ENCODE measurements at regions not wholly inside any gene's neighbourhood (a gene's known extent, or its start where the extent isn't known, plus 50 kb on each side); places are given as distances from the start of the nearest gene placed in this dataset.

GRCh38 chr1:218772575-218772974 is 401.1 kb upstream of the LYPLAL1 start:
- in situ Hi-C loops (cut with HindIII; ENCODE audit: low pct_unique_long_range_greater_than_20kb, low sequenced_read_pairs), result no loop called here
- no peak for DNase-seq (ENCODE audit: low read depth)

- no peak for DNase-seq (ENCODE audit: low read depth)
- in situ Hi-C loops (cut with HindIII; ENCODE audit: low pct_unique_long_range_greater_than_20kb, low sequenced_read_pairs), result no loop called here
Observed at GRCh38 chr1:218775501-218776021, 398.1 kb upstream of the LYPLAL1 start.

GRCh38 chr1:218778257-218779126 is 395.2 kb upstream of the LYPLAL1 start:
- in situ Hi-C loops (cut with HindIII; ENCODE audit: low pct_unique_long_range_greater_than_20kb, low sequenced_read_pairs), result no loop called here
- no peak for DNase-seq (ENCODE audit: low read depth)

GRCh38 chr1:218779341-218780100 is 394.2 kb upstream of the LYPLAL1 start:
- peak; percentile 72 for DNase-seq (ENCODE audit: low read depth)
- in situ Hi-C loops (cut with HindIII; ENCODE audit: low pct_unique_long_range_greater_than_20kb, low sequenced_read_pairs), result no loop called here

- in situ Hi-C loops (cut with HindIII; ENCODE audit: low pct_unique_long_range_greater_than_20kb, low sequenced_read_pairs), result no loop called here
- no peak for DNase-seq (ENCODE audit: low read depth)
Observed at GRCh38 chr1:218783131-218783530, 390.5 kb upstream of the LYPLAL1 start.

- in situ Hi-C loops (cut with HindIII; ENCODE audit: low pct_unique_long_range_greater_than_20kb, low sequenced_read_pairs), result no loop called here
- no peak for DNase-seq (ENCODE audit: low read depth)
Observed at GRCh38 chr1:218783916-218784315, 389.8 kb upstream of the LYPLAL1 start.

GRCh38 chr1:218785928-218786327 is 387.8 kb upstream of the LYPLAL1 start:
- peak; percentile 27 for DNase-seq (ENCODE audit: low read depth)
- in situ Hi-C loops (cut with HindIII; ENCODE audit: low pct_unique_long_range_greater_than_20kb, low sequenced_read_pairs), result no loop called here

GRCh38 chr1:218787826-218788225 is 385.9 kb upstream of the LYPLAL1 start:
- DNase-seq (ENCODE audit: low read depth), result no peak
- in situ Hi-C loops (cut with HindIII; ENCODE audit: low pct_unique_long_range_greater_than_20kb, low sequenced_read_pairs), result no loop called here

- in situ Hi-C loops (cut with HindIII; ENCODE audit: low pct_unique_long_range_greater_than_20kb, low sequenced_read_pairs), result no loop called here
- no peak for DNase-seq (ENCODE audit: low read depth)
Observed at GRCh38 chr1:218796773-218797172, 376.9 kb upstream of the LYPLAL1 start.

- DNase-seq (ENCODE audit: low read depth), result no peak
- in situ Hi-C loops (cut with HindIII; ENCODE audit: low pct_unique_long_range_greater_than_20kb, low sequenced_read_pairs), result no loop called here
Observed at GRCh38 chr1:218802799-218803198, 370.9 kb upstream of the LYPLAL1 start.

GRCh38 chr1:218803351-218803997 is 370.2 kb upstream of the LYPLAL1 start:
- no peak for DNase-seq (ENCODE audit: low read depth)
- in situ Hi-C loops (cut with HindIII; ENCODE audit: low pct_unique_long_range_greater_than_20kb, low sequenced_read_pairs), result no loop called here

GRCh38 chr1:218804014-218804785 is 369.5 kb upstream of the LYPLAL1 start:
- DNase-seq (ENCODE audit: low read depth), result no peak

GRCh38 chr1:218809061-218809460 is 364.6 kb upstream of the LYPLAL1 start:
- in situ Hi-C loops (cut with HindIII; ENCODE audit: low pct_unique_long_range_greater_than_20kb, low sequenced_read_pairs), result no loop called here
- no peak for DNase-seq (ENCODE audit: low read depth)

More at GRCh38 chr1:218804014-218804785, 369.5 kb upstream of the LYPLAL1 start:
- in situ Hi-C loops (cut with HindIII; ENCODE audit: low pct_unique_long_range_greater_than_20kb, low sequenced_read_pairs), result no loop called here

- in situ Hi-C loops (cut with HindIII; ENCODE audit: low pct_unique_long_range_greater_than_20kb, low sequenced_read_pairs), result no loop called here
- no peak for DNase-seq (ENCODE audit: low read depth)
Observed at GRCh38 chr1:218809625-218810024, 364.1 kb upstream of the LYPLAL1 start.

- no peak for DNase-seq (ENCODE audit: low read depth)
- in situ Hi-C loops (cut with HindIII; ENCODE audit: low pct_unique_long_range_greater_than_20kb, low sequenced_read_pairs), result no loop called here
Observed at GRCh38 chr1:218810306-218810705, 363.4 kb upstream of the LYPLAL1 start.

GRCh38 chr1:218811497-218811896 is 362.2 kb upstream of the LYPLAL1 start:
- DNase-seq (ENCODE audit: low read depth), result no peak
- in situ Hi-C loops (cut with HindIII; ENCODE audit: low pct_unique_long_range_greater_than_20kb, low sequenced_read_pairs), result no loop called here

GRCh38 chr1:218812360-218812759 is 361.3 kb upstream of the LYPLAL1 start:
- no peak for DNase-seq (ENCODE audit: low read depth)
- in situ Hi-C loops (cut with HindIII; ENCODE audit: low pct_unique_long_range_greater_than_20kb, low sequenced_read_pairs), result no loop called here

GRCh38 chr1:218813237-218813636 is 360.4 kb upstream of the LYPLAL1 start:
- in situ Hi-C loops (cut with HindIII; ENCODE audit: low pct_unique_long_range_greater_than_20kb, low sequenced_read_pairs), result no loop called here
- no peak for DNase-seq (ENCODE audit: low read depth)
